ENCODE measurements at regions not wholly inside any gene's neighbourhood (a gene's known extent, or its start where the extent isn't known, plus 50 kb on each side); places are given as distances from the start of the nearest gene placed in this dataset.

GRCh38 chr3:84885199-84885882, 73.4 kb upstream of the CADM2 start:
- DNase-seq, result no peak

- DNase-seq, result no peak
These were observed 66.9 kb upstream of the CADM2 start for GRCh38 chr3:84891851-84892250.

- DNase-seq, result no peak
These were observed 65.6 kb upstream of the CADM2 start for GRCh38 chr3:84893211-84893610.

DNA sequence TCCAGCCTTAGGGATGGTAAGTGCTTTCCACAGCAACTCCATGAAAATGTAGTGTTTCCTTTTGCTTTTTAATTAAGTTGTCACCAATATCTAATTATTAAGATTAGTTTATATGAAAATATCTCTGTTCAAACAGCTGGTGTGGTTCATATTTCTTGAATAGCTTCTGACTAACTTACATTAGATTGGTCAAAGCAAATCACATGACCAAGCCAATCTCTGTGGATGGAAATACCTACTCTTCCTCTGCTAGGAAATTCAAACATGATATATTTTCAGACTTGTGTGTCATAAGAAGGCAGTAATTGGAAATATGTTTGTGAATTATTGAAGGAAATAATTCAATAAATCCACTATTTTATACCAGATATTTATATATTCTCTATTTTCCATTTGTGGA, 54.6 kb upstream of the CADM2 start:
- no peak for DNase-seq

DNA sequence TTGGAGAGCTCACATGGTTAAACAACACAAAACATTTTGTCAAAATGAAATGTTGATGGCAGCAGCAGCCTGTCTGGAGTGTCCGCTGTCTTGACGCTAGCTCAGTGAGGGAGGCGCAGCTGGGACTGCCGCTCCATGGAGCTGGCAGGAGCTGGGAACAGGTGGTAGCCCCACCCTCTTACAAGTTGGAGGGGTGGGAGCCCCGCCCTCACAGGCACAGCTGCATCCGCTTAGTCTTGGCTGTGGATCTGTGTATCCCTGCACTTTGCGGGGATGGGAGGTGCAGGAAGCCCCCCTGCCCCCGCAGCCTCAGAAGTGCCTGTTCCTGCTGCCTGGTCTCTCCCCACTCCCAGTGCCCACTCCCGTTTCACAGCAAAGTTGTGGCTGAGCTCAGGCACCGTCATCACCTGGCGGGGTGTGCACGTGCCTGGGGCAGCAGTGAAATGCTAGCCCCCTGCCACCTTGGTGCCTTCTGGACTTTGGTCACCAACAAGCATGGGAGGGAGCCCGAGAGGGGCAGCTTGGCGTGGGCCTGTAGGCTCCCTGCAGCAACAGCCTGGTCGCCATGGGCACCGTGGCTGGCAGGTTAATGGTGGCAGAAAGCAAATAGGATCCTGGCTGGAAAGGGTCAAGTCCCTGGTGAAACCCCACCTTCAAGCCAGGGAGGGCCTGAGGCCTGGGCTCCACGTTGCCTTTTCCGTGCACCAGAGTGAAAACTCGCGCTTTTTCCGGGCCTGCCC, 53.8 kb upstream of the CADM2 start:
- DNase-seq, result no peak

DNA sequence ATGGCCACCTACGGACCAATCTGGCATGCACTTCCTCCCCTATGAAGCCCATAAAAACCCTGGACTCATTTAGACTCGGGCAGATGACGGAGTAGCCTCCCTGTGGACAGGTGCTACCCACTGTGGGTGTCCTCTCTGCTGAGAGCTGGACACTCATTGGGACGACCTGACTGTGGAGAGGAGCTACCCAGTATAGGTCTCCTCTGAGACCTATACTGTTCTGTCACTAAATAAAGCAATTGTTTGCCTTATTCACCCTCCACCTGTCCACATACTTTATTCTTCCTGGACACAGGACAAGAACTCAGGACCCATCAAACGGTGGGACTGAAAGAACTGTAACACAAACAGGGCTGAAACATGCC, 53.3 kb upstream of the CADM2 start:
- DNase-seq, result no peak

- DNase-seq, result no peak
These were observed 52.7 kb upstream of the CADM2 start for GRCh38 chr3:84906065-84906464.
